Lower lobe of right lung (tissue), 2 donors: ENCODE measurements at regions not wholly inside any gene's neighbourhood (a gene's known extent, or its start where the extent isn't known, plus 50 kb on each side); places are given as distances from the start of the nearest gene placed in this dataset.

Source experiments
- ATAC-seq, 2 donors: fragments of 200-7000 bp; cut with Tn5 transposase; one replicate each; pipeline ENCODE4 v1.9.1; 2020 to 2022; ENCODE audit warnings: mild to moderate bottlenecking in 2 of 2, moderate library complexity in 2 of 2
- DNase-seq: peaks from one replicate; pipeline ENCODE4 v3.0.0-alpha.2; 2020
- H3K27ac ChIP-seq: fragments of 200-600 bp; one replicate; pipeline ENCODE4 v1.8.0; 2022
- H3K27me3 ChIP-seq: fragments of 200-600 bp; one replicate; pipeline ENCODE4 v1.8.0; 2022; ENCODE audit warnings: low read depth
- H3K36me3 ChIP-seq: fragments of 200-600 bp; one replicate; pipeline ENCODE4 v1.8.0; 2022; ENCODE audit warnings: mild to moderate bottlenecking
- H3K4me1 ChIP-seq: fragments of 200-600 bp; one replicate; pipeline ENCODE4 v1.8.0; 2022
- H3K4me3 ChIP-seq: fragments of 200-600 bp; one replicate; pipeline ENCODE4 v1.8.0; 2022; ENCODE audit warnings: mild to moderate bottlenecking
- H3K9me3 ChIP-seq: fragments of 200-600 bp; one replicate; pipeline ENCODE4 v1.8.0; 2022
- intact Hi-C: fragments of 100-400 bp; cut with DNase I; formaldehyde crosslinking; loops from one replicate; pipeline ENCODE4 v1.11.0; 2022
- TF ChIP-seq, protein P1 (sequence below): fragments of 200-600 bp; IDR thresholded peaks from one replicate; pipeline ENCODE4 v1.8.0; 2022; ENCODE audit warnings: antibody characterized with exemption, mild to moderate bottlenecking
- donor health status: DM: no; HTN: yes; CAD: no; lungs with severe emphysema.

DNA sequence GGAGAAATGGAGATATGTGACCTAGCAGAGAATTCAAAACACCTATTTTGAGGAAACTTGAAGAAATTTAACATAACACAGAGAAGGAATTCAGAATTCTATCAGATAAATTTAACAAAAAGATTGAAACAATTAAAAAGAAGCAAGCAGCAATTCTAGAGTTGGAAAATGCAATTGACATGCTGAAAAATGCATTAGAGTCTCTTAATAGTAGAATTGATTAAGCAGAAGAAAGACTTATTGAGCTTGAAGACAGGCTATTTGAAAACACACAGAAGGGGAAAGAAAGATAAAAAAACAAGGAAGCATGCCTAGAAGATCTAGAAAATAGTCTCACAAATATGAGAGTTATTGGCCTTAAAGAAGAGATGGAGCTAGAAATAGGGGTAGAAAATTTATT is 87.8 kb upstream of the SLC1A1 start:
- intact Hi-C loops, result no loop called here
- H3K9me3 ChIP-seq, result peaks cover 5% of the 10 kb centered on the region
- TF ChIP-seq, protein P1, sequence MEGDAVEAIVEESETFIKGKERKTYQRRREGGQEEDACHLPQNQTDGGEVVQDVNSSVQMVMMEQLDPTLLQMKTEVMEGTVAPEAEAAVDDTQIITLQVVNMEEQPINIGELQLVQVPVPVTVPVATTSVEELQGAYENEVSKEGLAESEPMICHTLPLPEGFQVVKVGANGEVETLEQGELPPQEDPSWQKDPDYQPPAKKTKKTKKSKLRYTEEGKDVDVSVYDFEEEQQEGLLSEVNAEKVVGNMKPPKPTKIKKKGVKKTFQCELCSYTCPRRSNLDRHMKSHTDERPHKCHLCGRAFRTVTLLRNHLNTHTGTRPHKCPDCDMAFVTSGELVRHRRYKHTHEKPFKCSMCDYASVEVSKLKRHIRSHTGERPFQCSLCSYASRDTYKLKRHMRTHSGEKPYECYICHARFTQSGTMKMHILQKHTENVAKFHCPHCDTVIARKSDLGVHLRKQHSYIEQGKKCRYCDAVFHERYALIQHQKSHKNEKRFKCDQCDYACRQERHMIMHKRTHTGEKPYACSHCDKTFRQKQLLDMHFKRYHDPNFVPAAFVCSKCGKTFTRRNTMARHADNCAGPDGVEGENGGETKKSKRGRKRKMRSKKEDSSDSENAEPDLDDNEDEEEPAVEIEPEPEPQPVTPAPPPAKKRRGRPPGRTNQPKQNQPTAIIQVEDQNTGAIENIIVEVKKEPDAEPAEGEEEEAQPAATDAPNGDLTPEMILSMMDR, result no peak
- H3K4me1 ChIP-seq, result no peaks in the 10 kb centered on the region
- ATAC-seq (no peak), DNase-seq (no peak)
- H3K27me3 ChIP-seq, result no peaks in the 10 kb centered on the region
- H3K4me3 ChIP-seq, result no peak overlapping the region
- H3K27ac ChIP-seq, result no peak overlapping the region
- no peaks in the 10 kb centered on the region for H3K36me3 ChIP-seq

DNA sequence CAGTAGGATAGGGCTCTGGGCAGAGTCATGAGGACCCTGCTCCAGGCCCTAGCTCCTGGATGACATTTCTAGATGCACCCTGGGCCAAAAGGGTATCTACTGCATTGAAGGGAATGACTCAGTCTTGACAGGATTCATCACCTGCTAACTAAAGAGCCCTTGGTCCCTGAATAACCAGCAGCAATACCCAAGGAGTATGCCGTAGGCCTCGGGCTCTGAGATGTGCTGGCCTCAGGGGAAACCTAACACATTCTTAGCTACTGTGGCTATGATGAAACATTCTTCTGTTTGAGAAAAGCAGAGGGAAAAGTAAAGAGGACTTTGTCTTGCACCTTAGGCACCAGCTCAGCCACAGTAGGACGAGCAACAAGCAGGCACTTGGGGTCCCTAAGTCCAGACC is 89.5 kb upstream of the SLC1A1 start:
- H3K27me3 ChIP-seq, result no peaks in the 10 kb centered on the region

DNA sequence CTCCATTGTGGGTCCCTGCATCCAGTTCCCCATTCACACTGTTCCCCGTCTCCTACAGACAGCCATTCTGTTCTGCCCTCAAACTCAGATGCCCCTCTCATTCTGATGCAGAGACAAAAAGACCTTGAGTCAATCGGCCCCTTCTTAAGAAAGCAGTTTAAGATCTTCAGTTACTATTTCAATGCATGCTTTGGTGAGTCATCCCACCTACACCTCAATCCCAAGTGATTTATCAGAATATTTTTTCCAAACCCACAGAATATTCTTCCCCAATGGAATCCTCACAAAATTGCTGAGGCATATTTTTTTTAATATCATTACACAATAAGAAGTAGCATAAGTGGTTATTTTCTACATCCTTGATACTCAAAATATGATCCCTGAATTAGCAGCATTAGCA is 92.4 kb upstream of the SLC1A1 start:
- ATAC-seq, result no peak
- no peak overlapping the region for H3K4me3 ChIP-seq
- intact Hi-C loops, result loop anchor here (10.0 kb wide), 1 partner anchor 237 kb away; no protein-coding TSS in a partner anchor
- no peaks in the 10 kb centered on the region for H3K36me3 ChIP-seq
- H3K4me1 ChIP-seq, result no peaks in the 10 kb centered on the region
- H3K27ac ChIP-seq, result no peak overlapping the region
- DNase-seq, result no peak
- no peaks in the 10 kb centered on the region for H3K27me3 ChIP-seq
- TF ChIP-seq, protein P1, result no peak
- H3K9me3 ChIP-seq, result peaks cover 2% of the 10 kb centered on the region

More for the DNA sequence above, 89.5 kb upstream of the SLC1A1 start:
- no peak for ATAC-seq
- Histone ChIP-seq H3K4me1 (no peaks in the 10 kb centered on the region), H3K27ac (no peak overlapping the region), H3K36me3 (no peaks in the 10 kb centered on the region), H3K9me3 (peaks cover 5% of the 10 kb centered on the region), H3K4me3 (no peak overlapping the region)
- intact Hi-C loops, result no loop called here
- DNase-seq, result no peak
- TF ChIP-seq, protein P1, result no peak

DNA sequence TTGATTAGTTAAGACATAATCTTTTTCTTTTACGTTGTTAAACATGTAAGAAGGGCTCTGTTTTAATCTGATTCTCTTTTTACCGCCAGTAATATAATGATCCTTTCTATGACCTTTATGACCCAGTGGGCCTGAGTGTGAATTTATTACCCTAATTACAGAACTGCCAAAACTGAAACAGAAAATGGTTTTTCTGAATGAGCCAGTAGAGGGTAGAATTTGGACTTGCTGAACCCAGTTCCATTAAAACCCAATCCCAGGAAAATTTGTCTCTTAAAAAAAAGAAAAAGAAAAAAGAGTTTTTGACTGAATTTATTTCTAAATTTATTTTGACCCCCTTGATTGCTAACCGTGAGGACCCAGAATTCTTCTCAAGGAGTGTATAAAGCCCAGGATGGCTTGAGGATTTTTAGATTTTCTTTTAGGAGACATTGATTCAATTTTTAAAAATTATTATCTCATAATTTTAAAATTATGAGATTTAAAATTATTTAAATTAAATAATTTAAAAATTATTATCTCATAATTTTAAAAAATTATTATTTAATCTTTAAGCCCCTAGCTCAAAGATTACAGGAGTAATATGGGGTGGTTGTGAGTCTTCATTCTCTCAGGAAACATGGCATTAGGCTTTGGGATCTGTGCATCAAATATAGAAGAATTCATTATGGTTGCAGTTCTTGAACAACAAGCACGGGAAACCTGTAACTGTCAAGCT is 94.1 kb upstream of the GLIS3 start:
- ATAC-seq (no peak), DNase-seq (no peak)
- Histone ChIP-seq H3K4me3 (no peak overlapping the region), H3K9me3 (no peaks in the 10 kb centered on the region), H3K4me1 (no peaks in the 10 kb centered on the region), H3K27me3 (no peaks in the 10 kb centered on the region), H3K36me3 (no peaks in the 10 kb centered on the region), H3K27ac (no peak overlapping the region)
- TF ChIP-seq, protein P1, result no peak
- intact Hi-C loops, result loop anchor here (10.0 kb wide), 1 partner anchor 241 kb away; no protein-coding TSS in a partner anchor

DNA sequence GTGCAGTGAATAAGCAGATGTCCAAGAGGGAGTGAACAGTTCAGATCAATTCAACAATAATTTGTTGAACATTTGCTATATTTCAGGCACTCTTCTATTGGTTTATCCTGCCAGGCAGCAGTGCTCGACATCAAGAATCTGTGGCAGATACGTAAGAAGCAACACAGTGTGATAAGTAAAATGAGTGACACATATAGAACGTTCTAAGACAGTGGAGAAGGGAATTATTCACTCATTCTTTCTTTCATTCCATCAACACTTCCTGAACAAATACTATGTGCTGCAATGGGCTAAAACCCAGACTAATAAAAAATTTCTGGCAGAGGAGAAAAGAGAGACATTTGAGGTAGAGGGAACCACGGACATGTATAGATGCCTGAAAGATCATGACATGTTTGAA is 89.9 kb upstream of the GLIS3 start:
- Histone ChIP-seq H3K4me3 (no peak overlapping the region), H3K36me3 (no peaks in the 10 kb centered on the region), H3K27me3 (no peaks in the 10 kb centered on the region), H3K9me3 (no peaks in the 10 kb centered on the region), H3K4me1 (no peaks in the 10 kb centered on the region), H3K27ac (no peak overlapping the region)
- intact Hi-C loops, result loop anchor here (10.0 kb wide), 1 partner anchor 245 kb away; no protein-coding TSS in a partner anchor
- no peak for DNase-seq
- no peak for ATAC-seq
- TF ChIP-seq, protein P1, result no peak
